ENCODE measurements at regions not wholly inside any gene's neighbourhood (a gene's known extent, or its start where the extent isn't known, plus 50 kb on each side); places are given as distances from the start of the nearest gene placed in this dataset.

DNA sequence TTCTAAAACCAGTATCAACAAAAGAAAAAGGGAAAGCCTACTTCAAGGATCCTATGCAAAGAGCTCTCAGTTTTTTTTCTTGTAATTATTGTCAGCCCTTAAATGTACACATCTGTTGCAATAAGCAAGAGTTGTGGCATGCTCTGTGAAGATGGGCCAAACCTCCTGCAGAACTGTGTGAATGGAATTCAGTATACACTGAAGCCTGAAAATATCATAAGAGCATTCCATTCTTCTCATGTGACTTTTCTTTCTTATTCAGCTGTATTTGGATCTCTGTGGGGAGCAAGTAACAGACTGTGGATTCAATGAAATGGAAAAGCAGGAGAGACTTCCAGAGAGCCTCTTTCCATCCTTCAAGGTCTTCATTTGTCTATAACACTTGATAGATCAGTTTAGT lies 130.7 kb downstream of the SAMD9 start:
- ChIA-PET POLR2A (interaction anchor here (0.7 to 3.5 kb wide), 9 partner anchors 13 to 292 kb away, joined by 3 to 27 read pairs (median 6); partner anchors contain the start of gene CDK6), CTCF (interaction anchor here (0.6 to 3.7 kb wide), 11 partner anchors 9 to 367 kb away, joined by 3 to 20 read pairs (median 4); partner anchors contain the start of gene CDK6)
- peak overlapping the region; percentile 74 for H3K27ac Mint-ChIP-seq (ENCODE audit: low read depth, unreplicated experiment)

DNA sequence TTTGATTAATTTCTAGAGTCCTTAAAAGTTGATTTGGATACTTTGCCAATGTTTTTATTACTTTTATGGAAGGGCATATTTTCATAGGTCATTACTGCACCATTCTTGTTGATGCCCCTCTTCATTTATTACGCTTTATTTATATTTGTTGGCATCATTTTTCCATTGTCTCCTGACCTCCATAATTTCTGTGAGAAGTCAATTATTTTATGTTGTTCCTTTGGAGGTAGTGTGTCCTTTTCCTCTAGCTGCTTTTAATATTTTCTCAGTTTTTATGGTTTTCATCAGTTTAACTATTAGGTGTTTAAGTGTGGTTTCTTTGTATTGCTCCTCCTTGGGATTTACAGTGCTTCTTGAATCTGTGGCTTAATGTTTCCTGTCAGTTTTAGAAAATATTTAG lies 134.9 kb downstream of the SAMD9 start:
- Mint-ChIP-seq H3K27ac (ENCODE audit: low read depth, unreplicated experiment) (no peak overlapping the region), H3K9me3 (ENCODE audit: unreplicated experiment) (peaks cover 7% of the 10 kb centered on the region), H3K36me3 (ENCODE audit: insufficient read depth, unreplicated experiment) (no peaks in the 10 kb centered on the region), H3K4me3 (ENCODE audit: unreplicated experiment) (no peak overlapping the region), H3K4me1 (ENCODE audit: insufficient read depth, unreplicated experiment) (peaks cover 11% of the 10 kb centered on the region), H3K27me3 (ENCODE audit: insufficient read depth, unreplicated experiment) (no peaks in the 10 kb centered on the region)
- no TSS peak for BruUV-seq (replicated peaks)
- POLR2A ChIA-PET, result no interaction called here
- CTCF ChIA-PET, result no interaction called here
- intact Hi-C loops (cut with micrococcal nuclease), result no loop called here
- TF ChIP-seq CTCF (IDR thresholded peaks at IDR 0.05; ENCODE audit: unreplicated experiment), result no peak
- no peak for DNase-seq (ENCODE audit: unreplicated experiment)

More for the DNA sequence above, 130.7 kb downstream of the SAMD9 start:
- Mint-ChIP-seq H3K36me3 (ENCODE audit: insufficient read depth, unreplicated experiment) (no peaks in the 10 kb centered on the region), H3K27me3 (ENCODE audit: insufficient read depth, unreplicated experiment) (no peaks in the 10 kb centered on the region), H3K9me3 (ENCODE audit: unreplicated experiment) (no peaks in the 10 kb centered on the region), H3K4me1 (ENCODE audit: insufficient read depth, unreplicated experiment) (peaks cover 26% of the 10 kb centered on the region), H3K4me3 (ENCODE audit: unreplicated experiment) (no peak overlapping the region)
- intact Hi-C loops (cut with micrococcal nuclease), result no loop called here
- no TSS peak for BruUV-seq (replicated peaks)
- no peak for TF ChIP-seq CTCF (IDR thresholded peaks at IDR 0.05; ENCODE audit: unreplicated experiment)
- DNase-seq (ENCODE audit: unreplicated experiment), result no peak

GRCh38 chr7:92976931-92977330 lies 140.6 kb upstream of the CDK6 start:
- Mint-ChIP-seq H3K27ac (ENCODE audit: low read depth, unreplicated experiment) (no peak overlapping the region), H3K4me1 (ENCODE audit: insufficient read depth, unreplicated experiment) (peaks cover 14% of the 10 kb centered on the region), H3K9me3 (ENCODE audit: unreplicated experiment) (peaks cover 17% of the 10 kb centered on the region), H3K36me3 (ENCODE audit: insufficient read depth, unreplicated experiment) (no peaks in the 10 kb centered on the region), H3K27me3 (ENCODE audit: insufficient read depth, unreplicated experiment) (no peaks in the 10 kb centered on the region), H3K4me3 (ENCODE audit: unreplicated experiment) (no peak overlapping the region)
- BruUV-seq (replicated peaks), result no TSS peak
- ChIA-PET CTCF (no interaction called here), POLR2A (no interaction called here)
- DNase-seq (ENCODE audit: unreplicated experiment), result no peak
- no peak for TF ChIP-seq CTCF (IDR thresholded peaks at IDR 0.05; ENCODE audit: unreplicated experiment)
- intact Hi-C loops (cut with micrococcal nuclease), result no loop called here

DNA sequence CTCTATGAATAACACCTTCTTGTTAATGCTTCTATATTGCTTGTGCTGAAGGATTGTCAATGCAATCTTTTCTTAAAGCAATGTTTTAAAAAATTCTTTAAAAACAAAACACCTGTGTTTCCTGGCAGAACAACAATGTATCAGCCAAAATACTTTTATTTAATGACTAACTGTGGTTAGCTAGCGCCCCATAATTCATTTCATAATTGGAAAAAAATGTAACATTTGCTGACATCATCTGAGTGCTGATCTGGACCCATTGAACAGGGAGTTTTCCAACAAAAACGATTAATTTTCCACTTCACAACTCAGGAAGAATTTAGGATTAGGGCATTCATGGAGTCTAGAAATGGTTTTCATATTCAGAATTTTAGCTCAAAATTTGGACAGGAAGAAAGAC lies 137.6 kb upstream of the CDK6 start:
- ChIA-PET CTCF (interaction anchor here (0.5 to 2.1 kb wide), 3 partner anchors 13 to 61 kb away, joined by 3 to 12 read pairs (median 3); no protein-coding TSS in a partner anchor), POLR2A (interaction anchor here (1.2 to 1.8 kb wide), 3 partner anchors 11 to 69 kb away, joined by 3 to 8 read pairs (median 4); no protein-coding TSS in a partner anchor)
- Mint-ChIP-seq H3K4me3 (ENCODE audit: unreplicated experiment) (peak overlapping the region; percentile 5), H3K4me1 (ENCODE audit: insufficient read depth, unreplicated experiment) (peaks cover 14% of the 10 kb centered on the region), H3K36me3 (ENCODE audit: insufficient read depth, unreplicated experiment) (no peaks in the 10 kb centered on the region), H3K27ac (ENCODE audit: low read depth, unreplicated experiment) (peak overlapping the region; percentile 37), H3K27me3 (ENCODE audit: insufficient read depth, unreplicated experiment) (no peaks in the 10 kb centered on the region), H3K9me3 (ENCODE audit: unreplicated experiment) (peaks cover 9% of the 10 kb centered on the region)
- peak; percentile 3 for DNase-seq (ENCODE audit: unreplicated experiment)
- no peak for TF ChIP-seq CTCF (IDR thresholded peaks at IDR 0.05; ENCODE audit: unreplicated experiment)
- intact Hi-C loops (cut with micrococcal nuclease), result loop anchor here (5.0 kb wide), 1 partner anchor 72 kb away; no protein-coding TSS in a partner anchor
- no TSS peak for BruUV-seq (replicated peaks)

Data from MCF 10A (cell line).